Gastroesophageal sphincter (tissue), 4 donors: ENCODE measurements at regions not wholly inside any gene's neighbourhood (a gene's known extent, or its start where the extent isn't known, plus 50 kb on each side); places are given as distances from the start of the nearest gene placed in this dataset.

ENCODE experiments used
- ATAC-seq: fragments of 150-250 bp; one replicate; pipeline ENCODE4 v1.9.1; 2016; ENCODE audit warnings: mild to moderate bottlenecking, moderate library complexity
- H3K27ac ChIP-seq, 4 donors: fragments of 200-600 bp; sonication (generic) in 3 of 4; 1 replicate in 3 of 4; 2 replicates in 1 of 4; pipeline ENCODE4 v1.5.1; 2016 to 2019
- H3K27me3 ChIP-seq: fragments of 200-600 bp; sonication (generic); one replicate; pipeline ENCODE4 v1.5.1; 2019
- H3K36me3 ChIP-seq, 2 donors: fragments of 200-600 bp; sonication (generic); one replicate each; pipeline ENCODE4 v1.5.1; 2019; ENCODE audit warnings: control low read depth in 1 of 2
- H3K4me1 ChIP-seq, 3 donors: fragments of 200-600 bp; sonication (generic); 1 replicate in 2 of 3; 2 replicates in 1 of 3; pipeline ENCODE4 v1.5.1; 2016 to 2019; ENCODE audit warnings: control low read depth in 2 of 3
- H3K4me3 ChIP-seq, 2 donors: fragments of 200-600 bp; sonication (generic); one replicate each; pipeline ENCODE4 v1.5.1; 2019; ENCODE audit warnings: mild to moderate bottlenecking in 1 of 2, moderate library complexity in 1 of 2
- H3K9me3 ChIP-seq, 3 donors: fragments of 200-600 bp; sonication (generic); one replicate each; pipeline ENCODE4 v1.5.1; 2017 to 2019; ENCODE audit warnings: control low read depth in 2 of 3
- EP300 ChIP-seq: sonication (generic); formaldehyde crosslinking; IDR thresholded peaks from one replicate; pipeline ENCODE4 v1.6.1; 2017; ENCODE audit warnings: antibody characterized with exemption, mild to moderate bottlenecking
- POLR2A ChIP-seq, 2 donors: fragments of 450-650 bp; IDR thresholded peaks; one replicate each; pipeline ENCODE4 v1.6.1; 2017; ENCODE audit warnings: antibody characterized with exemption in 2 of 2, mild to moderate bottlenecking in 2 of 2, moderate library complexity in 1 of 2
- POLR2AphosphoS5 ChIP-seq: sonication (generic); formaldehyde crosslinking; IDR thresholded peaks from one replicate; pipeline ENCODE4 v1.6.1; 2017; ENCODE audit warnings: antibody characterized with exemption
- WGBS, 2 donors: methylation state at CpG; one replicate each; pipeline ENCODE4 v1.1.5; 2018; ENCODE audit warnings: low coverage in 1 of 2; 5-methylcytosine and 5-hydroxymethylcytosine counted together
- TF ChIP-seq, protein P1 (sequence below), 4 experiments: fragments of 200-600 bp in 2 of 4; fragments of 450-650 bp in 2 of 4; sonication (generic) in 1 of 4; IDR thresholded peaks; one replicate each; pipeline ENCODE4 v1.5.1; 2017 to 2019; ENCODE audit warnings: antibody characterized with exemption in 4 of 4, mild to moderate bottlenecking in 2 of 4, moderate library complexity in 2 of 4

DNA sequence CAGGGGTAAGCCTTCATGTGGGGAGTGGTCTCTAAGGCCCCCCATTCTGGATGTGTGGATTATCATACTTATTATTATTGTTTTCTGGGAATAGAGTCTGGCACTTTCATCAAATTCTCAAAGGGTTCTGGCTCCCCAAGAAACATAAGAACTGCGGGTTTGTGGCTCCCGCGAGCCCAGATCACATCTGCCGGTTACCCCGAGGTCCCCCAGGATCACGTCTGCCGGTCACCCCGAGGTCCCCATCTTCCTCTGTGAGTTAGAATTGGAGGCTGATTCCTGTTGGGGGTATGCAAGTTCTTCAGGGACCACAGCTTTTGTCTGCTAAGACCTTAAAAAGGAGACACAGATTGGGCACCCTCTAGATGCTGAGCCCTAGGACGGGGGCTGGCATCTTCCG, 116.7 kb upstream of the FRMD1 start:
- peaks cover 46% of the 10 kb centered on the region for H3K27me3 ChIP-seq
- no peaks in the 10 kb centered on the region for H3K36me3 ChIP-seq
- no peak overlapping the region for H3K27ac ChIP-seq
- ATAC-seq = no peak
- no peak overlapping the region for H3K4me3 ChIP-seq
- 94% methylated on average over 3 of the region's 10 CpGs; no CpG with 5 or more reads in 1 of the 2 donors for WGBS, 2 donors
- TF ChIP-seq POLR2AphosphoS5 = no peak
- H3K9me3 ChIP-seq = no peaks in the 10 kb centered on the region
- no peaks in the 10 kb centered on the region for H3K4me1 ChIP-seq

DNA sequence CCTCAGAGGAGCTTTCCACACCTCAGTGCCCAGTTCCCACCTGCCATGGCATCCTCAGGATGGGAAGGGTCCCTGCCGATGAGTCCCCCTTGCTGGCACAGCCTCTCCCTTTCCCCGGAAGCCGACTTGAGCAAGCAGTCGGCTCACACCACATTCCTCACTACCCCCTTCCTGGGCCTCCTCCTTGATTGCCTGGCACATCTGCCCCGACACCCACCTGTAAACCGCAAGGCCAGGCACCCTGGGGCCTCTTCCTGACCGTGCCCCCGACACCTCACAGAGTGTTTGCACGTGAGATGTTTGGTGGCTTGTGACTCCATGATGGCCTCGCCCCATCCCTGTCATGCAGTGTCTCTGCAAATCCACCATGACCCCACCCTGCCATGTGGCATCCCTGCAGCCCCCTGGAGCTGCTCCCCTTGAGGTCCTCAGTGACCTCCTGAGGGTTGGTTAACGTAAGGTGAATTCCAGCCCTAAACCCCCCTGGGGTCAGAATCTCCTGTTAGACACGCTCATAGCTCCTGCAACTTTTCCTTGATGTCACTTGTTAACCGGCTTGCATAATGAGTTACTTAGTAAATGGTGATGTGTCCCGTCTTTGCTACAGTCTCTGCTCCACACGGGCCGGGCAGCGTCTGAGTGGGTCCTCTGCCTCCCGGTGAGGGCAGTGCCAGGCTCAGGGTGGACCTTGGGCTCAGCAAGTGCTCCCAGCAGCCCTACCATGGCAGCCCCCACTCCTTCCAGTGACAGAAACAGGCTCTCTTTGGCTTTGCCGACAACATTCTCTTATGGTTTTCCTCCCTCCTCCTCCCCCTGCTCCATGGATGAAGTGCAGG, 115.9 kb upstream of the FRMD1 start:
- no peak for ATAC-seq
- Histone ChIP-seq H3K27me3 (peaks cover 51% of the 10 kb centered on the region), H3K27ac (no peak overlapping the region), H3K36me3 (no peaks in the 10 kb centered on the region), H3K4me1 (no peaks in the 10 kb centered on the region), H3K9me3 (no peaks in the 10 kb centered on the region), H3K4me3 (no peak overlapping the region)
- TF ChIP-seq POLR2AphosphoS5 (no peak), EP300 (no peak), POLR2A (IDR thresholded peaks at IDR 0.05) (no peak)
- TF ChIP-seq, protein P1, sequence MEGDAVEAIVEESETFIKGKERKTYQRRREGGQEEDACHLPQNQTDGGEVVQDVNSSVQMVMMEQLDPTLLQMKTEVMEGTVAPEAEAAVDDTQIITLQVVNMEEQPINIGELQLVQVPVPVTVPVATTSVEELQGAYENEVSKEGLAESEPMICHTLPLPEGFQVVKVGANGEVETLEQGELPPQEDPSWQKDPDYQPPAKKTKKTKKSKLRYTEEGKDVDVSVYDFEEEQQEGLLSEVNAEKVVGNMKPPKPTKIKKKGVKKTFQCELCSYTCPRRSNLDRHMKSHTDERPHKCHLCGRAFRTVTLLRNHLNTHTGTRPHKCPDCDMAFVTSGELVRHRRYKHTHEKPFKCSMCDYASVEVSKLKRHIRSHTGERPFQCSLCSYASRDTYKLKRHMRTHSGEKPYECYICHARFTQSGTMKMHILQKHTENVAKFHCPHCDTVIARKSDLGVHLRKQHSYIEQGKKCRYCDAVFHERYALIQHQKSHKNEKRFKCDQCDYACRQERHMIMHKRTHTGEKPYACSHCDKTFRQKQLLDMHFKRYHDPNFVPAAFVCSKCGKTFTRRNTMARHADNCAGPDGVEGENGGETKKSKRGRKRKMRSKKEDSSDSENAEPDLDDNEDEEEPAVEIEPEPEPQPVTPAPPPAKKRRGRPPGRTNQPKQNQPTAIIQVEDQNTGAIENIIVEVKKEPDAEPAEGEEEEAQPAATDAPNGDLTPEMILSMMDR (IDR thresholded peaks at IDR 0.05) = no peak
- 96 to 100% methylated on average over 3 to 7 of the region's 19 CpGs for WGBS, 2 donors

DNA sequence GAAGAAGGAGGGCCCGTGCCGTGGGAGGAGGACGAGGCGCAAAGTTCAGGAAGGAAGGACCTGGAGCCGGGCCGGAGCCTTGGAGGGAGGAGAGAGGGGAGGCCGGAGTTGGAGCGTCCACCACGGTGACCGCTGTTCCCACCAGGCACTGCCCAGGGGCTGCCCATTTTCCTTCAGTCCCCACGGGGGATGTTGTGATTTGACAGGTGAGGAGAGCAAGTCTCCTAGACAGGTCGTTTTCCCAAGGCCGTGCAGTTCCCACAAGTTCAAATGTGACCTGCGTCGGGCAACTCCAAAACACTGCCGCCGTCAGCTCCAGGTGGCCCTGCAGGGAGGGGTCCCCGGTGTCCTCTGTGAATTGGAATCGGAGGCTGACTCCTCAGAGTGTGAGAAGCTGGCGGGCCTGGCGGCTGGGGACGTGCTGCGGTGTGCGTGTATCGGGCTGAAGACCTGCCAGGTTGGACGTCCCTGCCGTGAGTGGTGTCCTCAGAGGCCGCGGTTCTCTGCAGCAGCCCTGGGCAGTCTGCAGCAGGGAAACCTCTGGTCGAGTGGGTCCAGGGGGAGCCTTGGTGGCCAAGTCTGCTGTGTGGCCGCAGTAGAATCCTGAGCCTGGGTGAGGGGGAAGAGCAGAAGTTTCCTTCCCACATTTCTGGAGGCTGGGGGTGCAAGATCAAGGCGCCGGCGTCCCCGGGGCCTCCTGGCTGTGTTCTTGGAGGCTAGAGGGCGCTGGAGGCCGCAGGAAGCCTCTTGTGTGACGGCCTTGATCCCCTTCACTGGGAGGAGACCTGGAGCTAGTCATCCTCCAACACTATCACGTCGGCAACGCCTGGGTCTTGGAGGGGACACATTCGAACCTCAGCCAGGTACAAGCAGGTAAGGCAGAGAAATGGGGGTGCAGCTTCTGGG, 115.1 kb upstream of the FRMD1 start:
- 43 to 94% methylated on average over 5 of the region's 42 CpGs for WGBS, 2 donors

DNA sequence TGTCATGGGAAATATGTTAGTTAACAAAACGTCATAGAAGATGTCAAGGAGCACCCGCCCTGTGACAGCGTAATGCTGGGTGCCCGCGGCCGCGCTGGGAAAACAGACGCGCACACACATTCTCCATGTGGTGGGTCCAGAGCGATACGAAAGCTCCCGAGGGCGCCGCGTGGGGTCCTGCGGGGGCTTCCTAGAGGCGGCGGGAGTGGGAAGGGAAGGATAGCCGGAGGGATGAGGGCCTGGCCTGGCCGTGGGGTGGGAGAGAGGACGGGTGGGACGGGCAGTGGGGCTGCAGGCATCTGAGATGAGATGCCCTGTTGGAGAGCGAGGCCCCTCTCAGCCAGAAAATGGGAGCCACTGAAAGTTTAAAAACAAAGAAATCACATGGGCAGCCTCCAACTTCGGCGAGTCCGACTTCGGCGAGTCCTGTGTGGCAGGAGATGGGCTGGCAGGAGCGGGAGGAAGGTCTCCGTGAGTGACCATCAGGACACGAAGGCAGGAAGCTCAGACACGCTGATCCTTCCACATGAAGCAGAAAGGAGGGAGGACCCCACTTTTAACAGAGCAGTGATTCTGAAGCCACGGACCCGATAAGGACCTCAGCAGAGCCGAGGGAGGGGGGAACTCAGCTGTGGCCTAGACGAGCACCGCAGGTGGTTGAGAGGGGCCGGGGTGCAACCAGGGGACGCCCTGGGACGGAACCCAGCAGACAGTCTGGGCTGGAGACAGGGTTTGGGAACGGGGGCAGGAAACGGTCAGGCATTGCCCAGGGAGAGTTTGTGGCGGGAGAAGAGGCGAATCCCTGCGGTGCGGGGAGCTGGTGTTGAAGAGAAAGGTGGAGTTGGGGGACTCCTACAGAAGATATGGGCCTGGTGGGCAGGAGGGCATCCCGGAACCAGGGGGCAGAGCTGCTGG, 114.1 kb upstream of the FRMD1 start:
- Histone ChIP-seq H3K27me3 (peaks cover 56% of the 10 kb centered on the region), H3K4me1 (no peaks in the 10 kb centered on the region), H3K27ac (no peak overlapping the region), H3K9me3 (no peaks in the 10 kb centered on the region), H3K4me3 (no peak overlapping the region), H3K36me3 (no peaks in the 10 kb centered on the region)
- ATAC-seq = no peak
- WGBS, 2 donors = 91 to 94% methylated on average over 16 to 32 of the region's 47 CpGs
- no peak for TF ChIP-seq EP300
- TF ChIP-seq, protein P1 (IDR thresholded peaks at IDR 0.05) = no peak
- TF ChIP-seq POLR2AphosphoS5 = no peak
- TF ChIP-seq POLR2A (IDR thresholded peaks at IDR 0.05) = no peak

More for the DNA sequence above, 115.1 kb upstream of the FRMD1 start:
- Histone ChIP-seq H3K27me3 (peaks cover 56% of the 10 kb centered on the region), H3K36me3 (no peaks in the 10 kb centered on the region), H3K4me1 (no peaks in the 10 kb centered on the region), H3K4me3 (no peak overlapping the region), H3K27ac (no peak overlapping the region), H3K9me3 (no peaks in the 10 kb centered on the region)
- TF ChIP-seq EP300 (no peak), POLR2A (IDR thresholded peaks at IDR 0.05) (no peak), POLR2AphosphoS5 (no peak)
- TF ChIP-seq, protein P1 (IDR thresholded peaks at IDR 0.05) = no peak
- ATAC-seq = no peak
